ENCODE measurements at regions not wholly inside any gene's neighbourhood (a gene's known extent, or its start where the extent isn't known, plus 50 kb on each side); places are given as distances from the start of the nearest gene placed in this dataset.
A peak's percentile ranks its signal among the peaks of the same experiment; 100 is the strongest.

GRCh38 chr3:72171946-72172345 lies 387.0 kb upstream of the PROK2 start:
- Histone ChIP-seq H3K4me3 (peak overlapping the region in 1 of 2 donors; percentile 7), H3K27ac (peak overlapping the region; percentile 71 to 85), H3K9me3 (no peaks in the 10 kb centered on the region), H3K27me3 (no peaks in the 10 kb centered on the region), H3K4me1 (peaks cover 0 to 61% (median 52%) of the 10 kb centered on the region in 4 donors), H3K36me3 (no peaks in the 10 kb centered on the region)
- intact Hi-C loops (cut with DNase I; ENCODE audit: low total_unique reads), result no loop called here
- TF ChIP-seq CTCF (IDR thresholded peaks at IDR 0.05), result no peak
- DNase-seq, result peak; percentile 53 to 75

DNA sequence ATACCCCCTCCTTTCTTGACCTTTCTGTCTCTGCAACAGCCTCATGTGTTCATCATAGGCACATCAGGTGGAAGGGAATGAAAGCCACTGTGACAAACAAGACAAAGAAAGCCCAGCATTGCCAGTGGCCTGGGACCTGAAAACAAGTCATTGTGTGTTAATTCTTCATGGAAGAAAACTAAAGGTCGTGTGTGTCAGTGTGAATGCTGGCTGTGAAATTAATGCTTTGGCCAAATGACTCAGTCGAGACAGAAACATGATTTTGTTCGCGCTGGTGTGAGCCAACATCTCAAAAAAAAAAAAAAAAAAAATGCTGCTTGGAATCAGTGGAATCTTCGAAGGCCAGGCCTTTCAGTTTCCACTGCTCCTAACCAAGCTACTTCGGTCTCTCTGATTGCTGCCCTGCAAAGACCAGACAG lies 386.5 kb upstream of the PROK2 start:
- H3K27ac ChIP-seq, result peak overlapping the region; percentile 71 to 85
- H3K9me3 ChIP-seq, result no peaks in the 10 kb centered on the region
- H3K36me3 ChIP-seq, result no peaks in the 10 kb centered on the region
- peak overlapping the region in 1 of 2 donors; percentile 7 for H3K4me3 ChIP-seq
- H3K27me3 ChIP-seq, result no peaks in the 10 kb centered on the region
- TF ChIP-seq CTCF (IDR thresholded peaks at IDR 0.05), result no peak
- intact Hi-C loops (cut with DNase I; ENCODE audit: low total_unique reads), result no loop called here
- peak in 1 of 2 donors; percentile 44 for DNase-seq
- H3K4me1 ChIP-seq, result peaks cover 0 to 56% (median 47%) of the 10 kb centered on the region in 4 donors

DNA sequence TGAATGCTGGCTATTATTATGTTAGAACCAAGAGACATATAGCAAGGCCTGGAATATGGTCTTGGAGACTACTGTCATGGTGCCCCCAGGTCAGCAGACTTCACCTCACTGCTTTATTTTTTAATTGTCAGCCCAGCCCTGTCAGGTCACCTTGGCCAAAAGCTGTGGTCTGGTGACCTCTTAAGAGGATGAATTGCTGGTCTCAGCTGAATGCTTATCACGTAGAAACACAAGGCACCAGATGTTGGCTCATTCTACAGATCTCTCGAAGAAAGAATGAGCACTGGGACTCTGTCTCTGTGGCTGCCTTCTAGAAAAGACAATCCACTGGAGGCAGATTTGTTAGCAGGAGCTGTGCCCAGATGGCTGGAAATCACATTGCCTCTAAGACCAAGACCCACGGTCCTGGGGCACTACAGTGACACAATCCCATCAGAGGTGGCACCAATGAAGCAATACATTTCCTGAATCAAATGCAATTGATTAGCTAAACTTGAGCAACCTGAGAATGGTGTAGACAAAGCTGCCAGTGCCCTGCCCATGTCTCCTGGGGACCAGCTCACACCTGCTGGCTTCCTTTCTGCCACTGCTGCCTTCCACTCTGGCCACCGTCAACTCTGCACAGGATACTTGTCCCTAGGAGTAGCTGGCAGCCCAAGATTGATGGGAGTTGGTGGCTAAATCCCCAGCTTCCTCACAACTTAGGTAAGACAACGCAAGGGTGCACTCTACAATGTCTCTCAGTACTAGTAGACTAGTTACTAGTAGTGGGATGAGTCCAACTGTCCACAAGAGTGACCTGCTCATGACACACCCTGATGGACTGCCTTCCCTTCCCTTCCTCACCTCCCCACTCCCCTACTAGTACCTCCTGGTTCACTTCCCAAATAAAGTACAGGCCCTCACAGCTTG lies 384.9 kb upstream of the PROK2 start:
- intact Hi-C loops (cut with DNase I; ENCODE audit: low total_unique reads), result no loop called here
- no peak overlapping the region for H3K27ac ChIP-seq
- H3K4me1 ChIP-seq, result peaks cover 0 to 40% (median 34%) of the 10 kb centered on the region in 4 donors
- no peaks in the 10 kb centered on the region for H3K27me3 ChIP-seq
- TF ChIP-seq CTCF (IDR thresholded peaks at IDR 0.05), result no peak
- DNase-seq, result no peak
- no peaks in the 10 kb centered on the region for H3K36me3 ChIP-seq
- H3K9me3 ChIP-seq, result no peaks in the 10 kb centered on the region
- H3K4me3 ChIP-seq, result no peak overlapping the region

DNA sequence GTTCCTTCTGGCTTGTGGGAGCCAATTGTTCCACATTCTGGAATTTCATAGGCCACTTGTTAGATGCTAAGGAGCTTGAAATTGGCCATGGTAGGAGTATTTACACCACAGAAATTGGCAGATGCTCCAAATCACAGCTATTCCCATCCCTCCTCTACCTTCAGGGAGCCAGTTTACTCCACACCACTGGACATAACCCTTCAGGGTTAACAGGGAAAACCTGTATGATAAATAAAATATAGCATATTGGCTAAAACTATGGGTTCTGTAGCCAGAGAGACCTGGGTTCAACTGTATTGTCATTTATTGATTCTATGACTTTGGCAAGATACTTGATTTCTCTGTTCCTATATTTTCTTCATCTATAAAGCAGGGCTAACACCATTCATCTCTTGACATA lies 384.2 kb upstream of the PROK2 start:
- Histone ChIP-seq H3K36me3 (no peaks in the 10 kb centered on the region), H3K27ac (no peak overlapping the region), H3K9me3 (no peaks in the 10 kb centered on the region), H3K4me3 (no peak overlapping the region), H3K4me1 (peaks cover 0 to 33% (median 28%) of the 10 kb centered on the region in 4 donors), H3K27me3 (no peaks in the 10 kb centered on the region)
- no peak for TF ChIP-seq CTCF (IDR thresholded peaks at IDR 0.05)
- intact Hi-C loops (cut with DNase I; ENCODE audit: low total_unique reads), result no loop called here
- DNase-seq, result no peak

DNA sequence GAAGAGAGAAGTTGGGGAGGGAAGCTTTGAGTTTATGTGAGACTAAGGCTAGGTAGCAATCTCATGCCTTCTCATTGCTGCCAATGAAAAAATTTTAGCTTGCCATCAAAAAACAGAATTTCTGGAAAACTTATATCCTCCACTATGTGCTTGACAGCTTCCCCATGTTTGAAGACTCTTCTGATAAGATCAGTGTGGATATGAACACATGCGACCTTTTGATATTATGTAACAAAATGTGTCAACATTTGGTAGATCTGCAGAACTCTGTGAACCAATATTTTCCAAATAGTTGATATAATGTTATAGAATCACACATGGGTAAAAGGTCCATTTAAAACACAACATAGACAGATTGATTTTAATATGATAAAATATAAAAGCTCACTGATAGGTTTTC lies 380.9 kb upstream of the PROK2 start:
- Histone ChIP-seq H3K4me1 (peaks cover 0 to under 1% (median 0%) of the 10 kb centered on the region in 4 donors), H3K9me3 (no peaks in the 10 kb centered on the region), H3K27ac (no peak overlapping the region), H3K27me3 (no peaks in the 10 kb centered on the region), H3K4me3 (no peak overlapping the region), H3K36me3 (no peaks in the 10 kb centered on the region)
- intact Hi-C loops (cut with DNase I; ENCODE audit: low total_unique reads), result no loop called here
- no peak for DNase-seq
- TF ChIP-seq CTCF (IDR thresholded peaks at IDR 0.05), result no peak

Data from tibial artery (tissue), 4 donors.